ENCODE measurements at regions not wholly inside any gene's neighbourhood (a gene's known extent, or its start where the extent isn't known, plus 50 kb on each side); places are given as distances from the start of the nearest gene placed in this dataset.

DNA sequence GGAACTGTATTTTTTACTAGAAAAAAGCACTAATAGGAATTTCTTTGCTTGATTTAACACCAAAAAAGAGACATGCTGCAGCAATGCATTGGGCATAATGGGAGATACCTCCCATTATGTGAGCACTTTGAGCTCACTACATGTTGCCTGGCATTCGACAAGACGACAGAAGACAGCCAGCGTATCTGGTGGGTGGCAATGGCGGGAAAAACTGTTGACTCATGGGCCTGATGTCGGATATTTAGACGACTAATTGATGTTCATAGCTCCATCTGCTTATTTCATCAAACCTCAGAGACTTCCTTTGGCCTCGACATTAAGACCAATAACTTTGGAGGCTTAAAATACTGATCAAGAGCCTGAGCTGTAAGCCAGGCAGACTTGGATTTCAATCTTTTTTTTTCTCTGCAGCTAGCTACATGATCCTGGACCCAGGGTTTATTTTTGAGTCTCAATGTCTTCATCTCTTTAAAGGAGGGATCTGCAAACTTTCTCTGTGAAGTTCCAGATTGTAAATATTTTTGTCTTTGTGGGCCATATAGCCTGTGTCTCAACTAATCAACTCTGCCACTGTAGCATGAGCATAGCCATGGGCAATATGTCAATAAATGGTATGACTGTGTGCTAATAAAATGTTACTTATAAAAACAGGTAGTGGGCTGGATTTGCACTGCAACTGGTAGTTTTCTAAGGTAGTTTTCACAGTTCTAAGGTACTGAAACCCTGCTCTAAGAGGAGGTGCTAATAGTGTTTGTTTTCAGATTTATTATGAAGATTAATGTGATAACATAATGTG is 375.1 kb downstream of the METTL15 start:
- ATAC-seq (ENCODE audit: low FRiP score) (no peak), DNase-seq (ENCODE audit: low spot score) (no peak)
- no peak for TF ChIP-seq CTCF (IDR thresholded peaks at IDR 0.05)

- DNase-seq (ENCODE audit: low spot score), result no peak
- no peak for ATAC-seq (ENCODE audit: low FRiP score)
- TF ChIP-seq CTCF (IDR thresholded peaks at IDR 0.05), result no peak
These were observed 374.5 kb downstream of the METTL15 start for GRCh38 chr11:28482666-28483065.

DNA sequence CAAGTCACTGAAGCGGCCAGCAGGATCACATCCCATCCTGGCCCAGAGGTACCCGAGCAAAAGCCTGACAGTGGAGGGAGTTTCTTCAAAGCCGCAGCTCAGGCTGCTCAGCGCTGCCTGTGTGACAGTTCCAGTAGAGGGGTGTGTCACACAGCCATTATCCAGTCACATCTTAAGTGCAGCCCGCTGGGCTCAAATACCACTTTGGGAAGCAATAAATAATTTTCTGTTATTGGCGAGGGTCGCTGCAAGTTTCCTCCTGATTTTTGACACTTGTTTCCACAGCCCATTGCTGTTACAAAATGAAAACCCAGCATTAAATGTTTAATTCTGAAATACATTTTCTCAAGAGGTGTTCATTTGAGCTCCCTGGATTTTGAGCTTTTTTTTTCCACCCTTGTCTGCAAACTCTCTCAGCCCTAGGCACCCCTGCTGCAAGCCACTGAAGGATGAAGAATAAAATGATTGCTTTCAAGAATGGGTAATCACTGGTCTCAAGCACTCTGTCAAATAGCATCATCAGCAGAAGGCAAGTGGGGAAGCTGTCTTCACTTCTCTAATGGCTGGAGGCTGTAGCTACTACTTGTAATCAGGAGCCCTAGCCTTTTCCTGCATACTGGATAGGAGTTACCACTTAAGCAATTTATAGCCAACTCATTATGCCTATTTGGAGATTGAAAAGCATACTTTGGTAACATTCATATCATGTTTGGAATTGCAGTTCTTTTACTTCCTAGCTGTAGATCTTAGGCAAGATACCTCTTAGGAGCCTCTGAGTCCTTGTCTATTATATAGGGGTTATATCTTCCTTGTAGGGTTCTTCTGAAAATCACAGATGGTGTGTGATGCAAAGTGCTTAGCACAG is 373.7 kb downstream of the METTL15 start:
- TF ChIP-seq CTCF (IDR thresholded peaks at IDR 0.05), result no peak
- ATAC-seq (ENCODE audit: low FRiP score) (no peak), DNase-seq (ENCODE audit: low spot score) (no peak)

DNA sequence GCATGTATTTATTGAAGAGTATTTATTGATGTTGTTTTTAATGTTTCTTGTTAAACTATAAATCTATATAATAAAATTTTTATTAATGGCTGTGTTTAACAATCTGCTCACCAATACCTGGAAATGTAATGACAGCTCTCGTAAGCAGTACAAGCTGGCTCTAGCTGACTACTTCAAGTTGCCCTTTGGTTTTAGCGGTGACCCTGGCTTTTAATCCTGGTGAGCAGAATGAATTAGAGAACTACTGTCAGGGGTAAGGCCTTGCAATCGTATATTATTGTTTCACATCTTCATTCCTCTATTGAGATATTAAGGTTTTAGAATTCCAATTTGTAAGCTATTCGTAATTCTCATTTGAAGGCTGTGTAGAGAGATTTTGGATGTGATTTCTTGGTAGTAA is 372.2 kb downstream of the METTL15 start:
- no peak for ATAC-seq (ENCODE audit: low FRiP score)
- TF ChIP-seq CTCF (IDR thresholded peaks at IDR 0.05), result no peak
- DNase-seq (ENCODE audit: low spot score), result no peak

DNA sequence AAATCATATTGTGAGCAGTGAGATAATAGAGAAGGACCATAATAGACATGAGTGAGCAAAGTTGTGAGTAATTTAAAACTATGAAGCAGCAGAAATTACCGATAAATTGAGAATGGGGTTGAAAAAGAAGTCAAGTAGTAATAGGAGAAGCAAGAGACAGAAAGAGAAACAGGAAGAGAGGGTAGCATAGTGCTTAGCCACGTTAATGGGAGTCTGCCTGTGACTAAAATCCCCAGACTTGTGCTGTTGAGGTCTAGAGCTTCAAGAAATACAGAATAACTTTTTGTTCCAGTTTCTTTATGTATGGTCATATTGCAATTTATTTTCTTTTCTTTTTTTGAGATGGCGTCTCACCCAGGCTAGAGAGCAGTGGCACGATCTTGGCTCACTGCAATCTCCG is 368.7 kb downstream of the METTL15 start:
- ATAC-seq (ENCODE audit: low FRiP score), result no peak
- no peak for DNase-seq (ENCODE audit: low spot score)
- no peak for TF ChIP-seq CTCF (IDR thresholded peaks at IDR 0.05)

DNA sequence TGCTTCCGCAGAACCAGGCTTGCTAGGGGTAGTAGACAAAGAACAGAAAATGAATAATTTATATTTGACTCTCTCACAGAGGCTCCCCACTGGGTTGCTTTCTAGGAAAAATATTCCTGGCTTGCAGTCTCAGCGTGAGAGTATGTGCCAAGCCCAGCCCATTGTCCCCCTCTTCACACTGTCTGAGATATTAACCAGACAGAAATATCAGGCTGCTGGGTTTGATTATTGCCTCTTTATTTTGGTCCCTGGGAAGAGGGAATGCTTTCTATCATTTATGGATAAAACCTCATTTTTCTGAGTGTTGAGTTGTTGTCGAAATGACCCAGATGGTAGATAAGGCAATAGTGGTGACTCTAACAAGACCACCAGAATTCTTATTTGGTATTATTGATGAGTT is 367.9 kb downstream of the METTL15 start:
- ATAC-seq (ENCODE audit: low FRiP score) (no peak), DNase-seq (ENCODE audit: low spot score) (no peak)
- TF ChIP-seq CTCF (IDR thresholded peaks at IDR 0.05), result no peak

Measured in omental fat pad (tissue), 3 donors.